BJ (cell line): ENCODE measurements at regions not wholly inside any gene's neighbourhood (a gene's known extent, or its start where the extent isn't known, plus 50 kb on each side); places are given as distances from the start of the nearest gene placed in this dataset.
"Not testable (repeated sequence)": the region's sequence is repeated elsewhere in the genome, so short reads cannot be mapped to it uniquely, and the experiment has no call there.

Experiments
- CTCF ChIA-PET: fragments of 350-600 bp; formaldehyde crosslinking; extraction: SDS; loops from one replicate; lab custom pipeline; 2021; ENCODE audit warnings: antibody characterized with exemption, inconsistent platforms; lab: Yijun Ruan, JAX
- POLR2A ChIA-PET: fragments of 300-600 bp; sonication (Branson Sonifier 250); formaldehyde crosslinking; extraction: SDS; loops from one replicate; lab custom pipeline; 2021; ENCODE audit warnings: antibody characterized with exemption; lab: Charles Lee
- DNase-seq: peaks from one replicate; pipeline ENCODE4 v3.0.0-alpha.2; 2011; ENCODE audit warnings: low read depth
- H3K27me3 ChIP-seq: 2 replicates; pipeline ENCODE4 v1.6.0; 2011; ENCODE audit warnings: low read length; ENCODE audit not compliant: control insufficient read depth, insufficient read depth
- H3K36me3 ChIP-seq: 2 replicates; pipeline ENCODE4 v1.5.1; 2011; ENCODE audit warnings: low read length; ENCODE audit not compliant: control insufficient read depth, insufficient read depth
- H3K4me3 ChIP-seq: 2 replicates; pipeline ENCODE4 v1.5.1; 2011; ENCODE audit warnings: low read depth, mild to moderate bottlenecking, control low read depth, low read length
- TF ChIP-seq, protein P1 (sequence below): IDR thresholded peaks from 2 replicates; pipeline ENCODE4 v1.5.1; 2011; ENCODE audit warnings: low read depth, mild to moderate bottlenecking, control low read depth, inconsistent platforms, low read length, moderate library complexity; ENCODE audit not compliant: insufficient read depth

DNA sequence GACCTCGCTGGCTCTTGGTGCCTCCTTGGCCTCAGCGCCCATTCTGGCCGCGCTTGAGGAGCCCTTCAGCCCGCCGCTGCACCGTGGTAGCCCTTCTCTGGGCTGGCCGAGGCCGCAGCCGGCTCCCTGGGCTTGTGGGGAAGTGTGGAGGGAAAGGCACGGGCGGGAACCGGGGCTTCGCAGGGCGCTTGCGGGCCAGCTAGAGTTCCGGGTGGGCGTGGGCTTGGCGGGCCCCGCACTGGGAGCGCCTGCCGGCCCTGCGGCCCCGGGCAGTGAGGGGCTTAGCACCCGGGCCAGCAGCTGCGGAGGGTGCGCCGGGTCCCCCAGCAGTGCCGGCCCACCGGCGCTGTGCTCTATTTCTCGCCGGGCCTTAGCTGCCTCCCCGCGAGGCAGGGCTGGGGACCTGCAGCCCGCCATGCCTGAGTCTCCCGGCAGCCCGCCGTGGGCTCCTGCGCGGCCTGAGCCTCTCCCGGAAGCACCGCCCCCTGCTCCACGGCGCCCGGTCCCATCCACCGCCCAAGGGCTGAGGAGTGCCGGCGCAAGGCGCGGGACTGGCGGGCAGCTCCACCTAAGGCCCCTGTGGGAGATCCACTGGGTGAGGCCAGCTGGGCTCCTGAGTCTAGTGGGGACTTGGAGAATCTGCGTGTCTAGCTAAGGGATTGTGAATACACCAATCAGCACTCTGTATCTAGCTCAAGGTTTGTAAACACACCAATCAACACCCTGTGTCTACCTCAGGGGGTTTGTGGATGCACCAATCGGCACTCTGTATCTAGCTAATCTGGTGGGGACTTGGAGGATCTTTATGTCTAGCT is 141.1 kb downstream of the SLCO4C1 start:
- peak overlapping the region; percentile 30 for H3K4me3 ChIP-seq

GRCh38 chr5:102154291-102154690 is 141.8 kb downstream of the SLCO4C1 start:
- CTCF ChIA-PET, result interaction anchor here (1.3 to 3.5 kb wide), 2 partner anchors 211 to 514 kb away, joined by 4 to 20 read pairs; no protein-coding TSS in a partner anchor
- TF ChIP-seq, protein P1, sequence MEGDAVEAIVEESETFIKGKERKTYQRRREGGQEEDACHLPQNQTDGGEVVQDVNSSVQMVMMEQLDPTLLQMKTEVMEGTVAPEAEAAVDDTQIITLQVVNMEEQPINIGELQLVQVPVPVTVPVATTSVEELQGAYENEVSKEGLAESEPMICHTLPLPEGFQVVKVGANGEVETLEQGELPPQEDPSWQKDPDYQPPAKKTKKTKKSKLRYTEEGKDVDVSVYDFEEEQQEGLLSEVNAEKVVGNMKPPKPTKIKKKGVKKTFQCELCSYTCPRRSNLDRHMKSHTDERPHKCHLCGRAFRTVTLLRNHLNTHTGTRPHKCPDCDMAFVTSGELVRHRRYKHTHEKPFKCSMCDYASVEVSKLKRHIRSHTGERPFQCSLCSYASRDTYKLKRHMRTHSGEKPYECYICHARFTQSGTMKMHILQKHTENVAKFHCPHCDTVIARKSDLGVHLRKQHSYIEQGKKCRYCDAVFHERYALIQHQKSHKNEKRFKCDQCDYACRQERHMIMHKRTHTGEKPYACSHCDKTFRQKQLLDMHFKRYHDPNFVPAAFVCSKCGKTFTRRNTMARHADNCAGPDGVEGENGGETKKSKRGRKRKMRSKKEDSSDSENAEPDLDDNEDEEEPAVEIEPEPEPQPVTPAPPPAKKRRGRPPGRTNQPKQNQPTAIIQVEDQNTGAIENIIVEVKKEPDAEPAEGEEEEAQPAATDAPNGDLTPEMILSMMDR, result no peak
- H3K36me3 ChIP-seq, result no peaks in the 10 kb centered on the region
- H3K27me3 ChIP-seq, result no peaks in the 10 kb centered on the region
- no peak for DNase-seq
- peak overlapping the region; percentile 30; the same call in 1 of the 2 replicates for H3K4me3 ChIP-seq
- POLR2A ChIA-PET, result no interaction called here

More for the DNA sequence above, 141.1 kb downstream of the SLCO4C1 start:
- CTCF ChIA-PET, result interaction anchor here (0.7 to 3.5 kb wide), 3 partner anchors 111 to 515 kb away, joined by 3 to 20 read pairs (median 4); no protein-coding TSS in a partner anchor
- H3K36me3 ChIP-seq, POLR2A ChIA-PET, H3K27me3 ChIP-seq, DNase-seq: not testable (repeated sequence)

DNA sequence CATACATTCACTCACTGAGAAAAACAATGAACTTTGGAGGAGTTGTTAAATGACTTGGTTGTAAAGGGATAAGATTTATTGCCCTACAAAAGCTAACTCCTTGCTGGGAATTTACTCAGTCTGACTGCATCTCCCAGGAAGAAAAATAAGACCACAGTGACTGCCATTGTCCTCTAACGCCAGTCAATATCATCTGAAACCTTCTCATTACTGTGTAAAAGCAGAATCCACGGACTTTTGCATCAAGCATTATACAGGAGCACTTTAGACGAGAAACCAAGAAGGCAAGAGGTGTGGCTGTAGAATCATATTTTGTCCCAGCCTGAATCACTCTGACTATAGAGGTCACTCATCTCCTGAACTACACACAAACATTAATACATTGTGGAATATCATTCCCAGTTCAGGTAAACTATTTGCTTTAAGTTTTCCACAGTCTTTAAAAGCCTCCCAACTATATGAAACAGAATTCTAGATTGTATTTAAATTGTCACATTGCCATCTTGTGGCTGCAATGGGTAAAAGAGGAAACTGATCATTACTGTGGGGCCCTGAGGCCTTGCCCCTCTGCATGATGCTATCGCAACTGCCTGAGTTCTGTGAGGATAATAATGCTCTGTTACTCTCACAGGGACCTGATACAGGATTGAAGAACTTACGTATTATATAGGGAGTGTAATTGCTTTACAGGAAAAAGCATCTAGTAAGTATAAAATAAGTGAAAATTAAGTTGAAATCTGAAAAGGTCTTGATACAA is 142.9 kb downstream of the SLCO4C1 start:
- TF ChIP-seq, protein P1, result 0 out of 2 replicates have a peak, but pooled peaks have one; percentile 6
- H3K27me3 ChIP-seq, result no peaks in the 10 kb centered on the region
- DNase-seq, result no peak
- ChIA-PET POLR2A (no interaction called here), CTCF (interaction anchor here (3.5 kb wide), 1 partner anchor 210 kb away, joined by 20 read pairs; no protein-coding TSS in a partner anchor)
- no peaks in the 10 kb centered on the region for H3K36me3 ChIP-seq
- no peak overlapping the region for H3K4me3 ChIP-seq

GRCh38 chr5:102139029-102139428 is 157.1 kb downstream of the SLCO4C1 start:
- no peak for DNase-seq
- H3K4me3 ChIP-seq, result no peak overlapping the region
- TF ChIP-seq, protein P1, result no peak
- no peaks in the 10 kb centered on the region for H3K27me3 ChIP-seq
- CTCF ChIA-PET, result interaction anchor here (1.2 kb wide), 1 partner anchor 11 kb away, joined by 3 read pairs; no protein-coding TSS in a partner anchor
- POLR2A ChIA-PET, result no interaction called here
- no peaks in the 10 kb centered on the region for H3K36me3 ChIP-seq

DNA sequence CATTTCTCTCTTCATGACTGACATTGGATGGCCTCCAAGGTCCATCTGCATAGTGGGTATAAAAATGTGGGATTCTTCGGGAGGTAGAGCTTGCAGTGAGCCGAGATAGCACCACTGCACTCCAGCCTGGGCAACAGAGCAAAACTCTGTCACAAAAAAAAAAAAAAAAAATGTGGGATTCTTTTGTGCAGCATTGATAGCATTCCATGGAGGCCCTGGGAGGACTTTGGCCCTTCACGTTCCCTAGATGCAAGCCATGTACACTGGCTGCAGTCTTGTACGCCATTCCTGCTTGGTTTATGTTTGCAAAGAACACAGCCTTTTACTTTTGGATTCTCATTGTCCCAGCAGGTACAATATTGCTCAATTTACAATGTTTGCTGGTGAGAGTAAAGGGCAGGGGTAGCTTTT is 157.8 kb downstream of the SLCO4C1 start:
- CTCF ChIA-PET, result interaction anchor here (1.2 kb wide), 1 partner anchor 12 kb away, joined by 3 read pairs; no protein-coding TSS in a partner anchor
- POLR2A ChIA-PET, result no interaction called here

More for the DNA sequence above, 157.8 kb downstream of the SLCO4C1 start:
- no peak for DNase-seq
- H3K4me3 ChIP-seq, result no peak overlapping the region
- H3K36me3 ChIP-seq, result no peaks in the 10 kb centered on the region
- H3K27me3 ChIP-seq, result no peaks in the 10 kb centered on the region
- TF ChIP-seq, protein P1, result no peak
